Skeletal muscle cell (primary cell): ENCODE measurements at regions not wholly inside any gene's neighbourhood (a gene's known extent, or its start where the extent isn't known, plus 50 kb on each side); places are given as distances from the start of the nearest gene placed in this dataset.
"Not testable (repeated sequence)": the region's sequence is repeated elsewhere in the genome, so short reads cannot be mapped to it uniquely, and the experiment has no call there.

Experiments used
- DNase-seq: peaks from one replicate; pipeline ENCODE4 v3.0.0-alpha.2; 2010; ENCODE audit warnings: low read depth
- H3K4me3 ChIP-seq: 2 replicates; pipeline ENCODE4 v1.5.1; 2011; ENCODE audit warnings: low read depth, mild to moderate bottlenecking, control low read depth, low read length, moderate library complexity

DNA sequence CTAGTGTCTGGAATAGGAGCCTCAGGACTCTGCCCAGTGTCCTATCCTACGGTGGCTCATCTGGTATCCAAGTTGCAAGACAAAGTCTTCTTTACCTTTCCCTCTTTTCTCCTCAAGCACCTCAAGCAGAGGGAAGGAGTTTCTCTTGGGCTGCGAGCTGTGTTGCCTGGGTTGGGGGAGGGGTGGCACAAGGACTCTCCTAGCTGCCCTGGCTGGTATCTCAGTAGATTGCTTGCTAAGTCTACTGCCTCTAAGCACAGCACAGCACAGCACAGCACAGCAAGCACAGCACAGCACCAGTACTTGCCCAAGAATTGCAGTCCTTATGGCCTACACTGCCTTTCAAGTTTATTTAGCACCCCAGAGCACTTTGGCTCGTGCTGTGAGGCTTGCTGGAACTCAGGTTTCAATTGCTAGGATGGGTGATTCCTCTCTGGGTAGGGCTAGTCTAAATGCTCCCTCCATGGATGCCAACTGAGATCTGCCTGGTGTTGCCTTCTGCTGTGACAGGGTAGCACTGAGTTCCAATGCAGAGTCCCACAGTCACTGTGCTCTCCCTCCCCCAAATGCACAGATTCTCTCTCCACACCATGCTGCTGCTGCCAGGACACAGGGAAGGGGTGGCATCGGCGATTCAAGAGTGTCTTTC, 213.1 kb upstream of the POU5F2 start:
- no peak for DNase-seq
- H3K4me3 ChIP-seq = no peak overlapping the region

DNA sequence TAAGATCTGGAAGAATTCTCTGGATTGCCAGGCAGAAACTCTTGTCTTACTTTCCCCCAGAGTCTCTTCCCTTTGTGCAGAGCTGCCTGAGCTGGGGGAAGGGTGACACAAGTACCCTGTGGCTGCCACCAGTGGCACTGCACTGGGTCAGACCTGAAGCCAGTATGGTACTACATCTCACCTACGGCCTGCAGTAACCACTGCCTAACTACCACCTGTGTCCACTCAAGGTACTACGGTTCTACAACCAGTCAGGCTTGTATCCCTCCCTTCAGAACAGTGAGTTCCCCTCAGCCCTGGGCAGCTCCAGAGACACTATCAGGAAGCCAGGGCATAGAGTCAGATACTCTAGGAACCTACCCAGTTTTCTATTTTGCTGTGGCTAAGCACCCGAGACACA, 212.0 kb upstream of the POU5F2 start:
- H3K4me3 ChIP-seq = no peak overlapping the region
- no peak for DNase-seq

DNA sequence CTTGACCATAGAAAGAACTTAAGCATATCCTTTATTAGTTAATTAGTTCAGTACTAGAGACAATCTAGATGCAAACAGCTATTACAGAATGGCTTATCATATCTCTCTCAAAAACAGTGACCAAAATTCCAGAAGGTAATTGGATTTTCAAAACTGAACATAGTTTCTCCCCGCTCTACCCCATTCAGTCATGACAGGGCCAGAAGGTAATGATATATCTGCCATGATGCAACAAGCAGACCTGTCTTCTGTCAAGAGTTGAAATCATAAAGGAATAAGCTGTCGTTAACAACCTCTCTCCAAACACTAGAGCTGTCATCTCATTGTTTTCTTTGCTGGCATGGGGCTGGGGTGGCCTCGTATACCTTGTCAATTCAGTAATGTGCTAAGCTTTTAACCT, 200.5 kb upstream of the POU5F2 start:
- DNase-seq = no peak
- H3K4me3 ChIP-seq = no peak overlapping the region

DNA sequence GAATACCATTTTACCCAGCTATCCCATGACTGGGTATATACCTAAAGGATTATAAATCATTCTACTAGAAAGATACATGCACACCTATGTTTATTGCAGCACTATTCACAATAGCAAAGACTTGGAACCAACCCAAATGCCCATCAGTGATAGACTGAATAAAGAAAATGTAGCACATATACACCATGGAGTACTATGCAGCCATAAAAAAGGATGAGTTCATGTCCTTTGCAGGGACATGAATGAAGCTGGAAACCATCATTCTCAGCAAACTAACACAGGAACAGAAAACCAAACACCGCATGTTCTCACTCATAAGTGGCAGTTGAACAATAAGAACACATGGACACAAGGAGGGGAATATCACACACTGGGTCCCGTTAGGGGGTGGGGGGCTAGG, 191.9 kb upstream of the POU5F2 start:
- H3K4me3 ChIP-seq, DNase-seq: not testable (repeated sequence)

DNA sequence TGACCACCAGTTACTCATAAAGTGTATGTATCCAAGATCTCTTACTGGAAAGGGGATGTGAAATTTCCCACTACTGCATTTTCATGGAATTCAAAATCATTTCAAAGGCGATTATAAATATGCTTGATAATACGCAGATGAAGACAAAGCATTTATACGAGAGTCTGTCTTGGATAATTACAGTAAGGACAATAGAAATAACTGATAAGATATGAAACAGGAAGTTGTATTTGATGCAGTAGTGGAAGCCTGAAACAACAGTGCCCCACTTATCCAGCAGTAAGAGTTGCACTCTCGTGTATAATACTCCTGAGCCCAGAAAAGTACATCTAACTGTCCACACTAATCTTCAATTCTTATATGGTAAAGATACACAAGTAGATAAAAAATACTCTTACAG, 188.7 kb upstream of the POU5F2 start:
- H3K4me3 ChIP-seq = no peak overlapping the region
- DNase-seq = no peak

DNA sequence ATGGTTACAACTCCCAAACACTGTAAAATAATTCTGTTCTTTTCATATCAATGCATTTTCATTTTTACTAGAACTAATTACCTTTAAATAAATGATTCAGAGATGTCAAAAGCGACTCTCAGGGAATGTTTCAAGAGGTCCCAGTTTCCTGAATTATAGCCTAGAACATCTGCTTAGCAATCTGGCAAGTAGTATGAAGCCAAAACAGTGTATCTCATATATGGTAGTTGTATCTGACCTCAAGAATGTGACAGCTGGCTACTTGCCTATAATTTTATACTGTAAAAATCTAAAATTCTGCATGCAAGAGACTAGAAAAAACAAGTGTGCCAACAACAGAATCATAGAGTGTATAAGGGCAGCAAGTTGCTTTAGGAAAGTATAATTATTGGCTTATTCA, 187.7 kb upstream of the POU5F2 start:
- no peak overlapping the region for H3K4me3 ChIP-seq
- DNase-seq = peak; percentile 41

DNA sequence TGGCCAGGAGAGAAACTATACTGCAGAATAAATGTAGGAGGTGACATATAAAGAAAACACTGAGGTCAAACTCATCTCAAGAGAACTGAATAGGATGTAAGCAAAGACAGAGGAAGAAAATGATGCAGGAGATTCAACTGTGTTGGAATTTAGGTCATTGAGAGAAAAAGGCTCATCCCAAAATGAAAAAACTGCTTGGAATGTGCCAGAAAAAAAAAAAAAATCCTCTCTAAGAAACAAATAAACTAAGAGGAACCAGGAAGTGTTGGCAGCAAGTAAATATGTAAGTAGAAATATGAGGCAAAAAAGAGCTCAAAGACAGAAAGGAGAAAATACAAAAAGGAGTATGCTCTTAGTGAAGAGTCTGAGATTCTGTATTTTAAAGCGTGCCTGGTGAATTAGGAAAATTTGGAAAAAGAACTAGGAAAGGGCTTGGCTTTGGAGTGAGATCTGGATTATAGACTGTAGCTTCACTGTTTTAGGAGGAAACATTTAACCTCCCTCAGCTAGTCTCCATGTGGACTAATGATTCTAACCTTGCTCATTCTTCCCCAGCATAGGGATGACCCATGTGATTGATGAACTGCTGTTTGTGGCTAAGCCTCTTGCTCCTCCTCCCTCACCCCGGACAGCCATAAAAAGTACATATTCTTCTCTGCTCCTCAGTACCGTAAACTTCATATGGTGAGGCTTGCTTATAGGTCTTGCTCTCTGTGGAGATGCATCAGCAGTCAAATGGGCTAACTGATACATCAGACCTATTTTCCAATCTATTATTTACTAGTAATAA, 185.6 kb upstream of the POU5F2 start:
- H3K4me3 ChIP-seq = no peak overlapping the region
- peak; percentile 29 for DNase-seq

DNA sequence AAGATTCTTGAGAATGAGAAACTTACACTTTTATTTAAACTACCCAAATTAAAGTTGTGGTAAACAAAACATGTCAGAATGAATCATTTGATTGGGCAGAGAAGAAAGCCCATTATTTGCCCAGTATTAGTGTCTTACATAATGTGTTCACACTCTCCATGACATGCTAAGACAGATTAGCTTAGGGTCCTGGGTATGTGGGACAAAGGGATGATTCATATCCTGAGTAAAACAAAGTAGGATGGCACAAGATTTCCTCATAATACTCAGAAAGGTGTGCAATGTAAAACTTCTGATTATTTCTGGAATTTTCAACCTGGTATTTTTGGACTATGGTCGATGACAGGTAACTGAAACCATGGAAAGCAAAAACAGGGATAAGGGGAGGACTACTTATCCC, 183.9 kb upstream of the POU5F2 start:
- no peak for DNase-seq

DNA sequence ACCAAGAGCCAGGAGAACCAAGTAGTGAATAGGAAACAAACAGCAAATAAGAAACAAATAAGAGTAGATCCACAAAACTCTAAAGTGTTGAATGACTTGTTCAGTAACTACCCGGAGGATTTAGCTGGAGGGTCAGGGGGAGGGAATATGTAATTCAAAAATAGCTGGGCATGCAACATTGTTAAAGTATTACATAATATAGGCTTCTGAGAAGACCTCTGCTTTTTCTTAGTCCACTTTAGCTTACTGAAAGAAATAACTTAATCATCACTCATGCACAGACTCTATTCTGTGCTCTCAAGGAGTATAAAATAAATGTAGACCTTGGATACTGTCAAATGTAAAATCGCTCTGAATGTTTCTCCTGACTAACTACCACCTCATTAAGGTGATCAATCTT, 183.2 kb upstream of the POU5F2 start:
- H3K4me3 ChIP-seq = no peak overlapping the region
- no peak for DNase-seq

More for the DNA sequence above, 183.9 kb upstream of the POU5F2 start:
- H3K4me3 ChIP-seq = no peak overlapping the region

DNA sequence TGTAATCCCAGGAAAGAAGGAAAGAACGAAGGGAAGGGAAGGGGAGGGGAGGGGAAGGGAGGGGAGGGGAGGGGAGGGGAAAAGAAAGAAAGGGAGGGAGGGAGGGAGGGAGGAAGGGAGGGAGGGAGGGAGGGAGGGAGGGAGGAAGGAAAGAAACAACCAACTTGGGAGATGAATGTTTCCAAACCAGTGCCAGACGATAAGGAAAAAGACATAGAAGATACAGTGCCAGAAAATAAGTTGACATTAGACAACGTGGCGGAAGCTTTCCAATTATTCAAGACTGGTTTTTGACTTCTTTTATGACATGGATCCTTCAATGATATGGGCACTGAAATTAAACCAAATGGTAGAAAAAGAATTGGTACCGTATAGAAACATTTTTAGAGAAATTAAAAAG, 181.2 kb upstream of the POU5F2 start:
- no peak for DNase-seq
- no peak overlapping the region for H3K4me3 ChIP-seq

DNA sequence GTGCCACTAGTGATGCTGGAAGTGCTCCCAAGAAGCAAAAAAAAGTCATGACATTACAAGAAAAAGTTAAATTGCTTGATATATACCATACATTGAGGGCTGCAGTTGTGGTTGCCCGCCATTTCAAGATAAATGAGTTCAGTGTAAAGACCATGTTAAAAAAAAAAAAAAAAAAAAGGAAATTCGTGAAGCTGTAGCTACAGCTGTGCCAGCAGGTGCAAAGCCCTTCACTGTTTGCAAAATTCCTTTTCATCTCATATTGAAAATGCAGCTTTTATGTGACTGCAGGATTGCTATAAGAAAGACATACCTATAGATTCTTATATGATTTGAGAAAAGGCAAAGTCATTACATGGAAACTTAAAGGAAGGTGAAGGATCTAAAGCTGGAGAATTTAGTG, 179.6 kb upstream of the POU5F2 start:
- no peak overlapping the region for H3K4me3 ChIP-seq
- DNase-seq = no peak

DNA sequence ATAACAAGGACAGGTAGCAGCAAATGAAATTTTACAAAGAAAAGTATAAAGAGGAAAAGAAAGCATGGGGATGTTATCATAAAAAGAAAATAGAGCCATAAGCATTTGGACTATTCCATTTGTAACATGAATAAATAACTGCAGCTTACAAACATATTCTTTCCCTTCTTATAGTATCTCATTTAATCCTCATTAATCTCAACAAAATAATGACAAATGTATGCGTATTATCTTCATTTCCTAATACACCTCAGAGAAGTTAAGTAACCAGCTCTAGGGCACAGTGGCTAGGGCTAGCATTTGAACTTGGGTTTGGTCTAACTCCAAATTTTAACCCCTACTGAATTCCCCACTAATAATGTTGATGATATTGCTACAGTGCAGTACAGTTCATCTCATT, 175.5 kb upstream of the POU5F2 start:
- H3K4me3 ChIP-seq = no peak overlapping the region
- DNase-seq = no peak

DNA sequence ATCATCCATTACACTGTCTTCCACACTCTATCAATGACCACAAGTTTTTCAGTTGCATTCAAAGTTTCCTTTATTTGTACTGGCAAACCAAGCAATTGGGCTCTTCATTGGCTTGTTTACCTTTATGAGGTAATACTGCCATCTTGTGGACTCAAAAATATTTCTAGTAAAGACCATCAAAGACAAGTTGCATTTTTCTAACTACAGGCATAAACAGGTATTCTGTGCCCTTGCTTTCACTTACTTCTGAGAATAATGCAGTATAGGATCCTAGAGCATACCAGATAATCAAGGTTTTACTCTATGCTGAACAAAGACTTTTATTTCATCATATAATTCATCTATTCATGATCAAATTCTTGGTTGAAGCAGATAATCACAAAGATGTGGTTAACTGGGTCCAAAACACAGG, 173.7 kb upstream of the POU5F2 start:
- no peak overlapping the region for H3K4me3 ChIP-seq
- DNase-seq = no peak

DNA sequence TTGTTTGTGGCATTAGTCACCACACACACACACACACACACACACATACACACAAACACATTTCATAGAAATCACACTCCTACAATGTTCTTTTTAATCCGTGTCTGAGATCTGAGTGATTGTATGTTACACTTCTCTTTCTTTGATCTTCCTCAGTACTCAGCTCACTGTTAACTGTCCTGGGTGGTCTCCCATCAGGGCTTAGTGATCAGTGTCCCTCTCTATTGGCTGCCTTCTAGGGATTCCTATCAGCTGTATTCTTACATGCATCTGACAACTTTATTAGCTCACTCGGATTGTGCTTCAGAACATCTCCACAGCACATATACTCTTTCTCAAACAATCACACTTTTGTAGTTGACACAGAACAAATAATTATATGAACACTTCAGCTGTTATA, 170.2 kb upstream of the POU5F2 start:
- H3K4me3 ChIP-seq = no peak overlapping the region
- no peak for DNase-seq

DNA sequence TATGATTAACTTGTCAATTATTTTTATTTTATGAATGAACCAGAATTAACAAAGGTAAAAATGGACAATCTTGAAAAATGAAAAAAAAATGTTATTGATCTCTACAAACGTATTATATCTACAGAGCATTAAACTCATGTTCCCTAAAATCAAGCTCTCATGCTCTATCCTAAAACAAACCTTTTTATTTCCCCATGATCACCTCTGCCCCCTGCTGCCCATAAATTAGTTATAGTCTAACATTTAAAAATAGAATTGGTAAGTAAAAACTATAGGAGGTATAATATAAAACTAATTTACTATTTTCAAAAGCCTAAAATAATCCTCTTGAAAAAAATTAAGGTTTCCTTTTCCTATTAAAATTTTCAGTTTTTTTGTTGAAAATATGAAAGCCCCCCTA, 168.0 kb upstream of the POU5F2 start:
- H3K4me3 ChIP-seq = no peak overlapping the region
- no peak for DNase-seq

DNA sequence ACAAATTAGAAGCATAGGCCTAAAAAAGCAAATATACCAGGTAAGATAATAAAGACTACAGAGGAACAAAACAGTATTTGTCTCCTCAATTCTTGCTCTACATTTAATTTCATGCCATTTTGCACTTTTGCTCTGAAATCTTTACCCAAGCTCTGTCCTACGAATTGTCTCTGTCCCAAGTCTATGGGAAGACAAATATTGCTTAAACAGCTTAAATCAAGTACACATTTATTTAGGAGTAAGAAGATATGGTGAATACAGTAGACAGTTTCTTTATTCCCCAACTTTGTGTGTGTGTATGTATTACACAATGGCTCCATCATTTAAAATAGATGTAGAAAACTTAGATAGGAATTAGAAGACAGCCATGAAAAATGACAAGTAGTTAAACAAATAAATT, 163.5 kb upstream of the POU5F2 start:
- no peak overlapping the region for H3K4me3 ChIP-seq
- DNase-seq = no peak

DNA sequence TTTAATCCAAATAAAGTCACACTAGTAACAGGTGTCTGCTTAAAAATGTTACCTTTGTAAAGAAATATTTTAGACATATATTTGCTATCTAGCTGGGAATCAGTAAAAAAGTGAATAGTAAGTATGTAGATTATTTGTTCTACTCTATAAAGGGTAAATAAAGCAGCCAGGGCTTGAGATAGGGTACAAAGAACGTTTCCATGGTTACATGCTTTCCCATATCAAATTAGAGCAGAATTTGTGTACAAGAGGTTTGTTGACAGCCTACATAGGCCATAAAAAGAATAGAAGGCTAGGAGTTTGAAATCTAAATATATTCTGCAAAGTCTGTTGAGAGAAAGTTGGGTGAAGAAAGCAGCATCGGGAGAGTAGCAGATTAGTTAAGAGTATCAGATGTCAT, 160.9 kb upstream of the POU5F2 start:
- H3K4me3 ChIP-seq = no peak overlapping the region
- DNase-seq = no peak

DNA sequence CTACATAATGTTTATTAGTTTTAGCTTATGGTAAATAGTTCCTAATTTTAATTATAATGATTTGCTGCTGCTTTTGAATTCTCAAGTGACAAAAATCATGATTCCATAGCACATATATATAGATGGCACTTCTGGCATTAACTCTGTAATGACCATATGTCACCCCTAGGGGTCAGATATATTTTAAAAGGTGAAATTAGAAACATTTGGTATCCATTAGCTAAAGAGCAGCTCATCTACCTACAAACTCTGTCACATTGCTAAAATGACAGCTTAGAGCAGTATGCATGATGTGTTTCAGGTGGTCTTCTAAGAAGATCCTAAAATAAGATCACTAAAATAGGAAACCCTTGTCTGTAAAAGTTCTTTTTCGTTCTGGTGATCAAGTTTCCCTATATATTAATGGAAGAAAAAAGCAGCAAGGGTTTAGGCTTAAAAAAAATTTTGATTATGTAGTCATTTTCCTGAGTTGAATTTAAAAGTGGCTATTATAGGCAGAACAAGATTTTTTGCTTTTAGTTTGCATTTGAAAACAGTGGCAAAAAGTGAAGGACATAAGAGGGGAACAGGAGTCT, 157.7 kb upstream of the POU5F2 start:
- DNase-seq = no peak
- no peak overlapping the region for H3K4me3 ChIP-seq

DNA sequence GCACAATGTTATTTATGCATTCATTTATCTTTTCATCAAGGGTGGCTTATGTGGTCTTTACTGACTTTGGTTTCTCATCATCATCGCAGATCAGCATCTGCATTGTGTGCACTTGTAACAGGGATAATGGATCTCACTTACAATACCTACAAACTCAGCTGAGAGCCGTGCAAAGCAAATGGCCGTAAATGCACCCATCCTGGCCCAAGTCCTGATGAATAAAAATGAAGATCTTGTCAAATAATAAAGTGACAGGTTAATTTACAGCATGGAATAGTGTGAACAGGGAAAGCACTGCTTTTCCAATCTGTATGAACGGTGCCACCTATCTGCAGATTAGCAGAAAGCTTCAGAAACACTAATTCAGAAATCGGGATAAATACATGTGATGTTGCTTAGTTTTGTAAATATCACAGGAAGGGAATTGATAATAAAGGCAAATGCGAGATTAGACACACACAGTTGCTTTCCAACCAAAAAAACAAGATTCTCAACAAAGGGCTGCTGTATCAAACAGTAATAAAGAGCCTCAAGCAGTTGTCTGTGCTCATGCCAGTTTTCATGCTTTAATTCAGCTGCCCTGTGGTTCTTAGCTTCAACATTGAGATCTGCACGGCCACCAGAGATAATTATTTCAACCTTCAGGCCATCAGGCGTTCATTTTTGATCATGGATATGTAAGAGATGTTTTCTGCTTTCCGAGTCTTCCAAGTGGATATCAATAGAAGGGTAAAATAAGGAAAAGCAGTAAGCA, 153.4 kb upstream of the POU5F2 start:
- no peak for DNase-seq
- no peak overlapping the region for H3K4me3 ChIP-seq

DNA sequence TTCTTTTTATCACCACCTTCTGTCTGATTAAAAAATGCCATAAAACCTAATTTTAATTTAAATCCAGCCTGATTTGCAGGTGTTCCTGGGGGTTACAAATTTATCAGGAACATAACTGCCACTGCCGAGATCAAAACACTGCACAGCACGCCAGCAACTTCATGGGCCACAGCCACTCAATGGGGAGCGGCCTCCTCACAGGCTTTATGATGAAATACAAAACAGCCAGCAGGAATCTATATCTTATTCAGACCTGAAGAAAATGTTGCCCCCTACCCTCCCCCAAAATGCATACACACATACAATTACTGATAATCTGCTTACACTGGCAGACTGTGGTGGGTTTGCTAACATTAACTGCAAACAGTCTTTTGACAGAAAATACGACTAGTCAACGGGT, 151.7 kb upstream of the POU5F2 start:
- DNase-seq = no peak
- H3K4me3 ChIP-seq = no peak overlapping the region
